Smooth muscle cell (in vitro differentiated cells): ENCODE measurements at regions not wholly inside any gene's neighbourhood (a gene's known extent, or its start where the extent isn't known, plus 50 kb on each side); places are given as distances from the start of the nearest gene placed in this dataset.

Source experiments
- DNase-seq: peaks from one replicate; lab custom pipeline; 2025; ENCODE audit not compliant: unreplicated experiment; lab: John Stamatoyannopoulos, UW
- H2AFZ ChIP-seq: fragments of 200-600 bp; sonication (generic); 2 replicates; pipeline ENCODE4 v1.6.0; 2016; ENCODE audit warnings: antibody characterized with exemption, low read depth, mild to moderate bottlenecking
- H3F3A ChIP-seq: fragments of 200-600 bp; sonication (generic); 2 replicates; pipeline ENCODE4 v1.6.0; 2017; ENCODE audit warnings: antibody characterized with exemption, low read depth
- H3K27ac ChIP-seq: fragments of 200-600 bp; sonication (generic); 2 replicates; pipeline ENCODE4 v1.5.1; 2016; ENCODE audit warnings: low read depth, mild to moderate bottlenecking
- H3K27me3 ChIP-seq: fragments of 200-600 bp; sonication (generic); 2 replicates; pipeline ENCODE4 v1.6.1; 2016; ENCODE audit warnings: low read depth, mild to moderate bottlenecking
- H3K36me3 ChIP-seq: fragments of 200-600 bp; sonication (generic); 2 replicates; pipeline ENCODE4 v1.5.1; 2016; ENCODE audit warnings: low read depth
- H3K4me1 ChIP-seq: fragments of 200-600 bp; sonication (generic); 2 replicates; pipeline ENCODE4 v1.5.1; 2016; ENCODE audit warnings: low read depth
- H3K4me2 ChIP-seq: fragments of 200-600 bp; sonication (generic); 2 replicates; pipeline ENCODE4 v1.6.0; 2016; ENCODE audit warnings: mild to moderate bottlenecking
- H3K4me3 ChIP-seq: fragments of 200-600 bp; sonication (generic); 2 replicates; pipeline ENCODE4 v1.5.1; 2016; ENCODE audit warnings: mild to moderate bottlenecking
- H3K79me2 ChIP-seq: fragments of 200-600 bp; sonication (generic); 2 replicates; pipeline ENCODE4 v1.6.0; 2016; ENCODE audit warnings: low read depth, mild to moderate bottlenecking
- H3K9ac ChIP-seq: fragments of 200-600 bp; sonication (generic); 2 replicates; pipeline ENCODE4 v1.6.0; 2016; ENCODE audit warnings: low read depth
- H3K9me3 ChIP-seq: fragments of 200-600 bp; sonication (generic); replicated peaks from 2 replicates; pipeline ENCODE4 v1.5.1; 2016; ENCODE audit warnings: low read depth
- H4K20me1 ChIP-seq: fragments of 200-600 bp; sonication (generic); 2 replicates; pipeline ENCODE4 v1.6.0; 2016; ENCODE audit warnings: low read depth
- WGBS: methylation state at CpG from one replicate; pipeline ENCODE4 v1.1.7; 2016; ENCODE audit warnings: low lambda C conversion rate; 5-methylcytosine and 5-hydroxymethylcytosine counted together
- TF ChIP-seq, protein P1 (sequence below): fragments of 200-600 bp; sonication (generic); IDR thresholded peaks from 2 replicates; pipeline ENCODE4 v1.5.1; 2017; ENCODE audit warnings: borderline replicate concordance, mild to moderate bottlenecking, antibody characterized with exemption; ENCODE audit not compliant: insufficient read depth, poor library complexity, severe bottlenecking

DNA sequence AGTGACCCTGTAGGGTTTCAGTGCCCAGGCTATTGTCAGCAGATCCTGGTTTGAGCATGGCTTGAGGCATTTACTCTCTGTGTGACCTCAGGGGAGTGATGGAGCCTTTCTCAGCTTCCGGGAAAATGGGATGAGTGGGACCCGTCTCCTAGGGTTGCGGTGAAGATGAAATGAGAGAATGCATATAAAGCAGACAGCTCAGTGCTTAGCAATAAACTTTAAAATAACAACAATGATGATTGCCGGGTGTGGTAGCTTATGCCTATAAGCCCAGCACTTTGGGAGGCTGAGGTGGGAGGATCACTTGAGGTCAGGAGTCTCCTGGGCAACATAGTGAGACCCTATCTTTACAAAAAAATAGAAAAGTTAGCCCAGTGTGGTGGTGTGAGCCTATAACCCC lies 106.0 kb upstream of the MTHFD1L start:
- Histone ChIP-seq H3F3A (no peaks in the 10 kb centered on the region), H3K9ac (no peak overlapping the region), H2AFZ (no peak overlapping the region), H3K79me2 (no peaks in the 10 kb centered on the region), H3K27ac (no peak overlapping the region), H3K4me1 (peaks cover 5% of the 10 kb centered on the region), H3K36me3 (no peaks in the 10 kb centered on the region), H3K4me3 (no peak overlapping the region), H3K27me3 (peaks cover 17% of the 10 kb centered on the region), H4K20me1 (no peaks in the 10 kb centered on the region), H3K4me2 (no peak overlapping the region), H3K9me3 (no peaks in the 10 kb centered on the region)
- no peak for DNase-seq
- WGBS: 86% methylated on average over 4 of the region's 4 CpGs
- TF ChIP-seq, protein P1, sequence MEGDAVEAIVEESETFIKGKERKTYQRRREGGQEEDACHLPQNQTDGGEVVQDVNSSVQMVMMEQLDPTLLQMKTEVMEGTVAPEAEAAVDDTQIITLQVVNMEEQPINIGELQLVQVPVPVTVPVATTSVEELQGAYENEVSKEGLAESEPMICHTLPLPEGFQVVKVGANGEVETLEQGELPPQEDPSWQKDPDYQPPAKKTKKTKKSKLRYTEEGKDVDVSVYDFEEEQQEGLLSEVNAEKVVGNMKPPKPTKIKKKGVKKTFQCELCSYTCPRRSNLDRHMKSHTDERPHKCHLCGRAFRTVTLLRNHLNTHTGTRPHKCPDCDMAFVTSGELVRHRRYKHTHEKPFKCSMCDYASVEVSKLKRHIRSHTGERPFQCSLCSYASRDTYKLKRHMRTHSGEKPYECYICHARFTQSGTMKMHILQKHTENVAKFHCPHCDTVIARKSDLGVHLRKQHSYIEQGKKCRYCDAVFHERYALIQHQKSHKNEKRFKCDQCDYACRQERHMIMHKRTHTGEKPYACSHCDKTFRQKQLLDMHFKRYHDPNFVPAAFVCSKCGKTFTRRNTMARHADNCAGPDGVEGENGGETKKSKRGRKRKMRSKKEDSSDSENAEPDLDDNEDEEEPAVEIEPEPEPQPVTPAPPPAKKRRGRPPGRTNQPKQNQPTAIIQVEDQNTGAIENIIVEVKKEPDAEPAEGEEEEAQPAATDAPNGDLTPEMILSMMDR: no peak

DNA sequence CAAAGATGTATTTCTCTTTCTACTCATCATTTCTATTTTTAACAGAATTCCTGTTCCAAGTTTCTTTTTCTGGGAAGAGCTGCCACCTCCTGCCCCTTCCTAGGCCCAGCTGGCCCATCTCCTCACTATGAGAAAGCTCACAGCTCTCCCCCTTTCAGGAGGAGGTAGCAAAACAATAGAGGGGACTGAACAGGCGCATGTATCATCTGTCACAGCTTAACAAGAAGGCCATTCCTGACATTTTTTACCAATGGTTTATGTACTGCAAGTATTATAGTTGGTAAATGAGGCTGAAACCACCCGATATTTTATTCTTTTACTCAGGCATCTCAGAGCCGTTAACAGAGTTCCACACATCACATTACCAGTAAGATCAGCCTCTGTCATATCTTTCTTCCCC lies 103.7 kb upstream of the MTHFD1L start:
- peaks cover 13% of the 10 kb centered on the region for H3K27me3 ChIP-seq
- H4K20me1 ChIP-seq: no peaks in the 10 kb centered on the region

DNA sequence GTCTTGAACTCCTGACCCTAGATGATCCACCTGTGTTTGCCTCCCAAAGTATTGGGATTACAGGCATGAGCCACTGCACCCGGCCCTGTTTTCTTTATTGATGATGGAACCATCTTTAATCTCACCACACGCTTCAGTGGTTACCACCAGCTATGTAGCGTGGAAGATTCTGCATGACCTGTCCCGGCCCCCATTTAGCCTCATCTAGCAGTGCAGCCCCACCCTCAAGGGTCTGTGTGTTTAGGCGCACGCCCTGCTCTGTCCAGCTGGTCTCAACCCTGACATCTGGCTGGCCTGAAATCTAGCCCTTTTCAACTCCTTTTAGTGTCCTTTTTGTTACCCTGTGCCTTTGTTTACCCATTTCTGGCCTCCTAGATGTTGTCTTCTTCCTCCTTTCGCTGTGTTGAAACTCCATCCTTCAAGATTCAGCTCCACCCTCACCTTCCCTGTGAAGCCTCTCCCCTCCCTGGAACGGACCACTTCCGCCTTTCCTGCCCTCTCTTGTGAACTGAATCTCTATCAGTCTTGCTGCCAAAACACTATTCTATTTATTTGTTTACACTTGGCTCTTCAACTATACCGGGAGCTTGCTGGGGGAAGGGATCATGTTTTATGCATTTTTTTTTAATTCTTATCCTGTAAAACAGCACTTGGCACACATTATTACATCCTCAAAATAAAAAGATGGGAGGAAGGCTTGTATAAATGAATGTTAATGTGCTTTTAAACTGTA lies 101.0 kb upstream of the MTHFD1L start:
- Histone ChIP-seq H3F3A (no peaks in the 10 kb centered on the region), H3K4me1 (peaks cover 31% of the 10 kb centered on the region), H3K79me2 (no peaks in the 10 kb centered on the region), H2AFZ (no peak overlapping the region), H4K20me1 (no peaks in the 10 kb centered on the region), H3K9me3 (no peaks in the 10 kb centered on the region), H3K27me3 (peaks cover 7% of the 10 kb centered on the region), H3K4me3 (no peak overlapping the region), H3K4me2 (no peak overlapping the region), H3K27ac (no peak overlapping the region), H3K36me3 (no peaks in the 10 kb centered on the region), H3K9ac (no peak overlapping the region)
- DNase-seq: no peak
- TF ChIP-seq, protein P1: no peak
- WGBS: 85% methylated on average over 10 of the region's 10 CpGs

More for the DNA sequence above, 103.7 kb upstream of the MTHFD1L start:
- no peak overlapping the region for H3K27ac ChIP-seq
- TF ChIP-seq, protein P1: no peak
- no peaks in the 10 kb centered on the region for H3F3A ChIP-seq
- peaks cover 13% of the 10 kb centered on the region for H3K4me1 ChIP-seq
- no peaks in the 10 kb centered on the region for H3K9me3 ChIP-seq
- H2AFZ ChIP-seq: no peak overlapping the region
- no peak for DNase-seq
- H3K79me2 ChIP-seq: no peaks in the 10 kb centered on the region
- H3K4me3 ChIP-seq: no peak overlapping the region
- H3K4me2 ChIP-seq: no peak overlapping the region
- H3K9ac ChIP-seq: no peak overlapping the region
- H3K36me3 ChIP-seq: no peaks in the 10 kb centered on the region
- 89% methylated on average over 3 of the region's 3 CpGs for WGBS

DNA sequence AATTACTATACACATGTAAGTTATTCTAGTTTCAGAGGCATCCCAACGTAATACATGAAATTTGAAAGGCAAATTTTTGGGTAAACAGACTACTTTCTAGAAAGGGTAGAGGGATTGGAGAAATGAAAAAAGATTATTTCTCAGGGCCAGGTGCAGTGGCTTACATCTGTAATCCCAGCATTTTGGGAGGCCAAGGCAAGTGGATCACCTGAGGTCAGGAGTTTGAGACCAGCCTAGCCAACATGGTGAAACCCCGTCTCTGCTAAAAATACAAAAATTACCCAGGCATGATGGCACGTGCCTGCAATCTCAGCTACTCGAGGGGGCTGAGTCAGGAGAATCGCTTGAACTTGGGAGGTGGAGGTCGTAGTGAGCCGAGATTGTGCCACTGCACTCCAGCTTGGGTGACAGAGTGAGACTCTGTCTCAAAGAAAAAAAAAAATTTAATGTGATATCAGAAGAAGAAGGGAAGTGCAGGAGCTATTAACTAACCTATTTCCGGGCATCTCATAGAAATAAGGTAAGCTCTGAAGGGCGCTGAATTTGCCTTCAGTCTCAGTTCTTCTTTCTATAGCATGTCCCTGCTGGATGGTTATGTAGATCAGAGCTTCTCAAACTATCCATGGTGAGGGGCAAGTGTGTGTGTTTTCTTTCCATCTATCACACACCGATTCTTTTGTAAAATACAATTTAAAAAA lies 100.3 kb upstream of the MTHFD1L start:
- Histone ChIP-seq H3K4me3 (no peak overlapping the region), H3K9me3 (no peaks in the 10 kb centered on the region), H3K27me3 (peaks cover 7% of the 10 kb centered on the region), H3K9ac (no peak overlapping the region), H3K36me3 (no peaks in the 10 kb centered on the region), H4K20me1 (no peaks in the 10 kb centered on the region), H3K4me2 (no peak overlapping the region), H3K4me1 (peaks cover 31% of the 10 kb centered on the region), H3K79me2 (no peaks in the 10 kb centered on the region), H3K27ac (no peak overlapping the region), H3F3A (no peaks in the 10 kb centered on the region), H2AFZ (no peak overlapping the region)
- TF ChIP-seq, protein P1: no peak
- no peak for DNase-seq
- 83% methylated on average over 10 of the region's 10 CpGs for WGBS
